HG02884 (cell line): ENCODE measurements at regions not wholly inside any gene's neighbourhood (a gene's known extent, or its start where the extent isn't known, plus 50 kb on each side); places are given as distances from the start of the nearest gene placed in this dataset.
"Not testable (repeated sequence)": the region's sequence is repeated elsewhere in the genome, so short reads cannot be mapped to it uniquely, and the experiment has no call there.

Experiments used
- ATAC-seq: cut with Tn5 transposase; IDR thresholded peaks from one replicate; pipeline ENCODE4 v1.9.1; 2021; ENCODE audit warnings: mild to moderate bottlenecking, moderate library complexity; ENCODE audit not compliant: unreplicated experiment

DNA sequence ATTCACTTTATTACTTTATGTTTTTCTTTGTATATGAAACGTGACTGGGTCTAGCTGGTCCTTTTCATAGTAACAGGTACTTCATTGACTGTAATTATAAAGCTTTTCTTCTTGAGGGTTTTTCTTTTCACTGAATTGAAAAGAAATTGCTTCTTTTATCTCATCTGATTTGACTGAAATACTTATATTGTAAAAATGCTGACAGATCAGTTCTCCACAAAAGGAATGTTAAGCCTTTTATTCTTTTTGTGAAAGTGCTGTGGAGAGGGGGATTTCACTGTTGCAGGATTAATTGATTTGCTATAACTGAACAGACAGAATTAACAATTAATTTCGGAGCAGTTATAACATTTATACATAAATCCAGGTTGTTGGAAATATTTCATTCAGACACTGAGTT, 2043.6 kb upstream of the C9orf72 start:
- ATAC-seq: no peak

DNA sequence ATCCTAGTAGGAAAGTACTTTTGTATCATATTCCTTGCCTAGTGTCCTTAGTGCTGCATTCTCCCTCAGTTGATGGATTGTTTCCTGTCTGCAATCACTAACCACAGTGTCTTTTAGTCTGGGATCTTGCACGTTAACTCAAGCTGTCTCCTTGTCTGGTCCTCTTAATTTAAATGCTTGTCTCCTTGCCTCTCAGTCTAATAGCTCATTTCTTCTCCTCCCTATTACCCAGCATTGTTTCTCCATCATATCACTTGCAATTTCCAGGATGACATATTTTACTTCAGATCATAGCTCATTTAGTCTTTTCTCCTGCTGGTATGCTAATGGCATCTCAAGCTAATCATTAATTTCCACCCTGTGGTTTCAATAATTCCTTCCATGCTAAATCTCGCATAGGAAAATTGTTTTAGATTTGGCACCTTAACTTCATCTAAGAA, 2052.0 kb upstream of the C9orf72 start:
- no peak for ATAC-seq

DNA sequence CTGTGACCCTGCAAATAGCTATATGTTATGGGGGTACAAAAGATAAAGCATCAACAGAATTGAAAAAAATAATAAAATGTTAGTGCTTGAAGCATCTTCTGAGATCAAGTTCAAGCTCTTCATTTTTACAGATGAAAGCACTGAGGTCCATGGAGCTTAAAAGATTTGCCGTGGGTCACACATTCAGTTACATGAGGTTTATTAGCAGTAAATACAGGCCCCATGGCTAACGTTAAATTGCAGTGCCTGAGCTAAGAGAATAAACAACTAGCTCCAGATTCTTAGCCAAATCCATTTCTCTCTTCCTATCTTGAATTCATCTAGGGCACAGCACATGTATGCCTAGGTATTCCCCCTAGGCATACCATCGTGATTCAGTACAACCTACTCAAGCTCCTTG, 2052.7 kb upstream of the C9orf72 start:
- no peak for ATAC-seq

DNA sequence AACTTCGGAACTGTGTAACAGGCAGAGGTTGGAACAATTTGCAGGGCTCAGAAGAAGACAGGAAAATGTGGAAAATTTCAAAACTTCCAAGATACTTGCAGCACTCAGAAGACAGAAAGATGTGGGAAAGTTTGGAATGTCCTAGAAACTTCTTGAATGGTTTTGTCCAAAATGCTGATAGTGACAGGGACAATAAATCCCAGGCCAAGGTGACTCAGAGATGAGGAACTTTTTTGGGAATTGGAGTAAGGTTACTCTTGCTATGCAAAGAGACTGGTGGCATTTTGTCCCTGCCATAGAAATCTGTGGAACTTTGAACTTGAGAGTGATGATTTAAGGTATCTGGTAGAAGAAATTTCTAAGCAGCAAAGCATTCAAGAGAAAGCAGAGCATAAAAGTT, 2055.6 kb upstream of the C9orf72 start:
- ATAC-seq: not testable (repeated sequence)

DNA sequence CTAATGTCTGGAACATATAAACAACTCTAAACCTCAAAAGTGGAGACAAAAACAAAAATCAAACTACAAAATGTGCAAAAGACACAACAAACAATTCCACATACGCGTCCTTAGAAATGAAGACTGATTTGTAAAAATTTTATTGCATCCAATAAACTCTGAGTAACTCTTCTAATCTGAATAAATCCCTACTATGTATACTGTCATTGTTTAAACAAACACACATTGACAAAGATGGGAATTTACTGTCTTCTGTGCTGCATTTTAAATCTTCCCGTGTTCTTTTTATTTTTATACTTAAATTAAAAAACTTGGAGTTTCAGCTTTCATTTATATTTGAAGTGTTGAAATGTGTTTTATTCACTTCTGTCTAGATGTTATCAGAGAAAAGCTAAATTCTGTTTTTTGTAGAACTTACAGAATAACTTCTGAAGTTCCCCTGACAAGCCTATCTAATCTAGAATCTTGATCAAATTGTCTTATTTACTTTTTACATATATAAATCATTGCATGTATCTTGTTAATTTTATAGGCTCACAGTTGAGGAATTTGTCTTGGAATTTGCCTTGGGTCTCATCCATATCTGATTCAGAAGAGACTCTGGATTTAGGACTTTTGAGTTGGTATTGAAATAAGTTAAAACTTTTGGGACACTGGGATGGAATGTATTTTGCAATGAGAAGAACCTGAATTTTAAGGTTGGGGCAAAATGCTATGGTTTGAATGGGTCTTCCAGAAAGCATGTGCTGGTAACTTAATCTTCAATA, 2064.4 kb upstream of the C9orf72 start:
- no peak for ATAC-seq

DNA sequence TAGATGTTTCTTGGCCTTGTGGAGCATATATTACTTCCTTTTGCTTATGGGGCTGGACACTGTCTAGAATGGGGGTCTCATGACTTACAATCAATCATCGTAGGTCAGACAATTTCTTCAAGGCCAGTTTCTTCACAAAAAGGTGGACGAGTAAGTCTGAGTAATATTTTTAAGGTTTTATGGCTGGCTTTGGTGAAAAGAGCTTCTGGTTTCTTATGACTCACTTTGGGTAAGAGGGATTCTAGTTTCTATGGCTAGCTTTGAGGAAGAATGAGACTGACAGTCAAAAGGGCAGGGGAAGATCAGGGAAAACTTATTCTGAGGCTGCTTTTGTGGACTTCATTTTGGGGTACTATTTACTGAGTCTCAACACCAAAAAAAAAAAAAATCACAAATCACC, 2067.2 kb upstream of the C9orf72 start:
- no peak for ATAC-seq

DNA sequence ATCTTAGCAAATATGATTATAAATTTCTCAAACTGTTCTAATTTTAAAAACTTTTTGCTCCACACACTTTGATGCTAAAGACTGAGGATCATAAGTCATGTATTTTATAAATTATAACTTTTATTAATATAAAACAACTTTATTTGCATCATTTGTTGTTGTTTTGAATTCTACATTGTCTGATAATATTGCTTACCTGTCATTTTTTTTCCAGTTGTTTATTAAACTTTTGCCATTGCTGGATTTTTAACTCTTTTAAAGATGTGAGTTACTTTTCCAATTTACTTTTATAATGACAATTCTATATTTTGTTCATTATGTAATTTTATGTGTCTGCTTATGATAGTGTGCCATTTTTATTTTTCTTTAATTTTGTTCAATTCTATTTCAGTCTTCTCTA, 2071.2 kb upstream of the C9orf72 start:
- no peak for ATAC-seq

DNA sequence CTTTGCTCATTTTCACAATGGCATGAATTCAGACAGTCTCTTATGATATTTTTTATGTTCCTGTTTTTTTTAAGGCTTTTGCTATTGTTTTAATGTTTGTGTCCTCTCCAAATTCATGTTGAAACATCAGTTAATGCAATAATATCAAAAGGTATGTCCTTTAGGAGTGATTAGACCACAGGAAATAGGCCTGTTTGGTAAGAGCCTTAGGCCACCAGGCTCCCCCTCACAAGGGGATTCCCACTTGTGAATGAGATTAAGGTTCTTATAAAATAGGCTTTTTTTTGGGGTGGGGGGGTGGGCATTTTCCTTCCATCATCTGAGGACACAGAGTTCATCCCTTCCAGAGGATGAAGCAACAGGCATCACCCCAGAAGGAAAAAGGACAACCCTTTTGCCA, 2074.2 kb upstream of the C9orf72 start:
- no peak for ATAC-seq

DNA sequence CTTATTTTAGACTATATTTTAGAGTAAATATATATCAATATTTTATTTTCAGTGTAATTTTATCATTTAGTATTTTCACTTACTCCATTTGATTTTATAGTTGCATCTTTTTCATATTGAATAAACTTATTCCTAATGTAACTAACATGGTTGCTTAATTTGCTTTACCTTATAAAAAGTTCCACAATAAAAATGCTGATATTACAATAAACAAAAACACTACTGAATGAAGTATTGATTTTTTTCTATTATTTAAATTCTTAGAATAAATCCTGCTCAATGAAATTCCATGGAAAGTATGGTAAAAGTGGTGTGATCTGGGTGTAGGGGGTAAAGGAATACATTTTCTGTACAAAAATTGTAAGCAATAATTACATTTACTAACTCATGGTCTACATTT, 2074.9 kb upstream of the C9orf72 start:
- ATAC-seq: no peak

DNA sequence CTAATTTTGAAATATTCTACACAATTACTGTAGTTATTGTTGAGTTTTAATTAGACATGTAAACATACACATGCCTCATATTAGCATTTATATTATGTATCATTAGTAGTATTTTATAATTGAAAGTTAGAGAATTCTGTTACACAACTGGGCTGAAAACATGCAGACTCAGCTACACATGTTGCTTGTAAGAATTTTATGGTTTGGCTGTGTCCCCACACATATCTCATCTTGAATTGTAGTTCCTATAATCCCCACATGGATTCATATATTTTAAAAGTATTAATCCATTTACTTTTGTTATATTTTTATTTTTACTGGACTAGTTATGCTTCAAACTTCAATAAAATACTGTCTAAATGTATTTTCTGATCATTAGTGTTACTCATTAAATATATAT, 2075.3 kb upstream of the C9orf72 start:
- ATAC-seq: no peak

DNA sequence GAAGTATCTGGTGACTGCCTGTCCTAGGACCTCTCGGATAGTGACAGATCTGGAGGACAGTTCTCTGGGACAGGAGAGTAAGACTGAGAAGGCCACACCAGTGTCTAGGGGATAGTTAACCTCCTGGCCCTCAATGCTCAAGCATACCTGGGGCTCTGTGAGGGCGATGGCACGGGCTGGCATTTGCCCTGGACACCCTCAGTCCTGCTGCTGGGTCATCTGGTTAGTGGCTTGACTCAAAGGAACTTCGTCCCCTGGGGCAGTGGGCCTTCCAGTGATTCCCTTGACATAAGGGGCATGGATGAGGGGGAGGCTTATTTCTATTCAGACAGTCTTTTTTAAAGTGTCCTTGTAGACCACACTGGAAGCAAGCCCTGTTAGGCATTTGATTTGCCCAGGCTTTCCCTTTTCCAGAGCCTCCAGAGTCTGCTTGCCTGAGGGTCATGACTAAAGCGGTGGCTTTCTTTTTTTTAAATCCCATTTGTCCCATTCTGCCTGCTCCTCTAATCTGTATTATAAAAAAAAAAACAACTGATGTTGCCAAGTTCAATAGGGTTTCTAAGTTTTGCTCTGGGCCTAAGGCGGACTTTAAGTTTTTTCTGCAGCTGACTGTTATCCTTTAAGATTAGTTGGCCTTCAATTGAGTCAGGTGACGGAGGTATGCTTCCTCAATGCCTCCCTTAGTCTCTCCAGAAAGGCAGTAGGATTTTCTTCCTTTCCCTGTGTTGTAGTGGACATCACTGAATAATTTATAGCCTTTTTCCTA, 2083.5 kb upstream of the C9orf72 start:
- ATAC-seq: no peak

DNA sequence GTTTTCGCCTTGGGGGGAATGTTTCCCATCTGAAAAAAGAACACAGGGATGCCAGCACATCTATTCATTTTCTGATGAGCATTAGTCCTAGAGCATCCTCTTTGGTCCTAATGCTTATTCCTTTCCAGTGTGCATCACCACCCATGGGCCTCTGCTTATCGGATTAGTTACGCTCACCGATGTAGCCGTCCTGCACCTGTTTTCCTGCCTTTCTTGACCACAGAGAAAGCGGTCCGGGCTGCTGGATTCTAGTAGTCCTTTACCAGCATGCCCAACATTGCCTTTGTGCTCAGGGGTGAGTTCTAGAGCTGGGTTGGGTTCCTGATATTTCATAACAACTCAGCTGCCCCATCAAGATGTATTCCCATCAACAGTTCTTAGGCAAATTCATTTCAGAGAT, 2084.5 kb upstream of the C9orf72 start:
- ATAC-seq: no peak

DNA sequence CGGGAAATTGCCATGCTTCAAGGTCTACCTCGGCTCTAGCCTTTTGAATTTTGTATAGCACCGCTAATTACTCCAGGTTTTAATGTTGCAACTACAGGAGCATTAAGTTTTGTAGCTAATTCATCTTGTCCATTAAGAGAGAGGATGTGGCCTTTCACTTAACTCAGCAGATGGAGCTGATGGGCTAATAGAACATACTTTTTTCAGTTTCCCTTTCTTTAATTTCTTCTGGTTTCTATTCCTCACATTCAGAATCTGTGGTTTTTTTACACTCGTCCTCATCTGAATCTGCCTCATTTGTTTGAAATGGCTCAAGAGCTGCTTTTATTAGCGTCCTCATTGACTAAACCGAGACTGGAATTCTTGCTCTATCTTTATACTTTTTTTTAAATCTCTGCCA, 2085.7 kb upstream of the C9orf72 start:
- ATAC-seq: no peak

DNA sequence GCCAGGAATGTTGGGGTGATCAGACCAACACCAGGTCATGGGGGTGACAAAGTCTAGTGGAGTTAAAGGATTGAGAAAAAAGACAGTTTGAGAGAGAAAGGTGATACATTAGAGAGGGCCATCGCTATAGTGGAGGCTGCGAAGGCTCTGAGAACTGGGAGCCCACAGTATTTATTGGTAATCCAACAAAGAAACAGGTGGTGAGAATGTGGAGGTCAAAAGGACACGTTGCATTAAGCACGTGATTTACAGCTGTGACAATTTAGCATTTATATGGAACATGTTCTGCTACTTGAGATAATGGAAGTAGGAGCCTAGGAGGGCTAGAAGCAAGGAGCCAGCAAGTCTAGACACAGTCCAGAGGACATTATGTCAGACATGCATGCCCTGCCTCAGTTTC, 2086.5 kb upstream of the C9orf72 start:
- ATAC-seq: no peak

DNA sequence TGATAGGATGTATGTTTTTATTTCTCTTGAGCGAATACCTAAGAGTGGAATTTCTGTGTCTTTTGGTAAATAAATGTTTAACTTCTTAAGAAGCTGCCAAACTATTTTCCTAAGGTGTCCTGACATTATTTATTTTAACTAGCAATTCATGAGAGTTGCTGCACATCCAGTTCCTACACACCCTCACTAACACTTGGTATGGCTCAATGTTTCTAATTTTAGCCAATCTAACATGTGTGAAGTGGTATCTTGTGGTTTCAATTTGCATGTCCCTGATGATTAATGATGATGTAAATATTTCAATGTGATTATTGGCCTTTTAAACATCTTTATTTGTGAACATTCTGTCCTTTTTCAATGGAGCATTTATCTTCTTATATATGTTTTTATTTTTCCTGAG, 2095.5 kb upstream of the C9orf72 start:
- ATAC-seq: no peak

DNA sequence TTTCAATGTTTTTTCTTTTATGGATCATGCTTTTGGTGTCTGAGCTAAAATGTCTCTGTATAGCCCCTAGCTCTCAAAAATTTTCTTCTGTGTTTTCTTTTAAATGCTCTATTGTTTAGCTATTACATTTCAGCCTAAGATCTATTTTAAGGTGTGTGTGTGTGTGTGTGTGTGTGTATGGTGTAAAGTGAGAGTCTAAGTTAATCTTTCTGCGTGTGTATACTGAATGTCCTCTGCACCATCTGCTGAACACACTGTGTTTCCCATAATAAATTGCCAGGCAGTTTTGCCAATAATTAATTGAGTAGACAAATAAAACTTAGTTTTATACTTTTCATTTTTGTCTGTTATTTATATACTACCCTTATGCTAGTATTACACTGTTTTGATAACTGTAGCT, 2096.3 kb upstream of the C9orf72 start:
- ATAC-seq: no peak

DNA sequence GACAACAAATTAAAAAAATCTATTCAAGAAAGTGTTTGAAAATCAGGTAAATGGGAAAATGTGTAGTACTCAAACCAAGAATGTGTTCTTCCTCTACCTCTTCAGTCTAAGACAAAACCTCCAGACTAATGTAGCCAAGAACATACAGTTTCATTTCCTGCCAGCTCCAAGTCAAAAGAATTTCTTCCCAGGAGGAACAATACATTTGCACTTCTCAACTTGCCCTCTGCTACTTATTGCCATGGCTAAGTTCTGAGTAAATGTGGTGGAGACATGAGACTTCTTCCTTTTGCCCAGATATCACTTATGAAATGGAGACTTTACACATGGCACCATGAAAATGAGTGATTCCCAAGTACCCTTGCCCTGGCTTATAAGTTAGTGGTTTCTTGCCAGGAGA, 2112.2 kb upstream of the C9orf72 start:
- no peak for ATAC-seq

DNA sequence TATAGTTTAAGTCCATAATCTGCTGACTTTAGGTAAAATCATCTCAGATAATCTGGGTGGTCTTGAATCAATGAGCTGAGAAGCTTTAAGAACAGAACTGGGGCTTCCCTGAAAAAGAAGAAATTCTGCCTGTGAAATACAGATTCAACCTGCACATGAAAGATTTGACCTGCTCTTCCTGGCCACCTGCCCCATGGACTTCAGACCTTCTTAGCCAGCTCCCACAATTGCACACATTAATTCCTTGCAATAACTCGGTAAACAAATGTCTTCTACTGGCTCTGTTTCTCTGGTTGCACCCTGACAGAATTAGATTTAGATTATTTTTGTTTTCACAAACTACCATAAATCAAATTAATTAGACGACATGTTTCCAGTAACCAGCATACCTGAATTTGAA, 2117.9 kb upstream of the C9orf72 start:
- ATAC-seq: no peak

DNA sequence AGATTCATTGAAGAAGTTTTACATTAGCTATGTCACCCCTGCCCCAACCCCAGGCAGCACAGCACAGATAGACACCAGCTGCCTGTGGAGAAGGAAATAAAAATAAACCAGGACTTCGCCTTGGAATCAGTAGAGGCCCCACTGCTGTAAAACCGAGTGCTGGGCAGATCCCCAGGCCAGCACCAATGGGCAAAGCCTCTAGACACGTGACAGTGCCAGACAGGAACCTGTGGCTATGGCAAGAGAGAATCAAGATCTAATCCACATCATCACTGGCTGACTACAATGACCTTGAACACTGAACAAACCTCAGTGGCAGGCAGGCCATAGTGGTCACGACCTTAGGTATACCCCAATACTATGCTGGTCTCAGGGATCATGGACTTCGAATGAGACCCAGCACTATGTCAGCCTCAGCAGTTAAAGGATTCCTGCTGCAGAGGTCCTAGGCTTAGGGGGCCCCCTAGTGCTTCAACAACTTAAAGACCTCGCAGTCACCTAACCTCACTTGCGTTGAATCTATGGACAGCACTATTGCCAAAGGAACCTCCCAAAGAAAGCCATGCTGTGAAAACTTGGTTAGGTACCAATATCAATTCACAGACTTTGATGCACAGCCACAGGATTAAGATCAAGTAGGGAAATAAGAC, 2118.6 kb upstream of the C9orf72 start:
- ATAC-seq: no peak

DNA sequence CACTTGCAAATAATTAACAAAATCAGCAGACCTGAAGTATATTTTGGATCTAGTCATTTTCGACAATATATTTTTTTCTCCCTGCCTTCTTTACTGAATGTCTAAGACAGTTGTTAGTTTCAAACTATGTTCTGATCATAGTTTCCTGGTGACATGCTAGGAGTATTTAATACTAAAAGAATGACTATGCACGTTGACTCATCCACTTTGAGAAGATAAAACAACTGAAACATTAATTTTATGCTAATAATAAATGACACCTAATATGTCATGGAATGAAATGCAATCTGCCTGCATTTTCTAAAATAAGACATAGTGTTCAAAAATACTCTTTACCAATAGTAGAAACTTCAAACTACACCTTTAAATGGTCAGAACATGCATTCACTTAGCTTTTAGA, 2123.7 kb upstream of the C9orf72 start:
- no peak for ATAC-seq

DNA sequence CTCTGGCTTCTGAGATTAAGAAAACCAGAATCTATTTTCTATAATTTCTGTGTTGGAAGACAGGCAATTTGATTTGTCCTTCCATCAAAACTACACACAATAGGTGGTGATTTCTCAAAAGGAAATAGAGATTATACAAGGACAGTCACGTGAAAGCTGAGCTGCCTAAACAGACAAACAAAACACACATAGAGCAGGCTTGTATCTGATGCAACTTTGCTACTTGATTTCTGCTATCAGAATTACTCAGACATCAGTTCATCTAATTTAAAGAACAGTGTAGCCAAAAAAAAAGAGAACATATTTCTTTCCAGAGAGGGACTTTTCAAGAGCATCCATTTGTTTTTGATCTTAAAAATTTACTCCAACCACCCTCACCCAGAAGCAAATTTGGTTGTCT, 2128.3 kb upstream of the C9orf72 start:
- ATAC-seq: no peak

DNA sequence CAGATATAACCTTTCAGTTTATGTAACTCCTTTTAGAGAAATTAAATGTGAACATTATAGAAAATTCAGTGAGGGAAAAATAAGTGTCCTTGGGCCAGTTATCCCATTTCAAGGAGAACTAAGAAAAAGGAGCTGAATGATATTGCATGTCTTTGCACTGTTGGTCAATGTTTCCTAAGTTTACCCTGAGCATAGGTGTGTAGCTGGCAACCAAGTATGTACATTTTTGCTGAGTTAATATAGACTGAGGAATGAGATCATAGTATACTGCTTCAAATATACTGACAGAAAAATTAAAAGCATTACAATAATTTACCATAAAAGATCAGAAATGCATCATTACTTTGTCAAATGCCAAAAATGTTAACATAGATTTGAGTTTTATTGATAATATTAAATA, 2128.7 kb upstream of the C9orf72 start:
- ATAC-seq: no peak
